ENCODE measurements at regions not wholly inside any gene's neighbourhood (a gene's known extent, or its start where the extent isn't known, plus 50 kb on each side); places are given as distances from the start of the nearest gene placed in this dataset.

GRCh38 chr2:78093436-78093835 is 571.3 kb upstream of the LRRTM4 start:
- H3K4me3 ChIP-seq (ENCODE audit: low read depth in 1 of 3, low read length in 3 of 3), result no peak overlapping the region
- no peaks in the 10 kb centered on the region for H3K27me3 ChIP-seq (ENCODE audit: control insufficient read depth in 4 of 4, insufficient read depth in 4 of 4, low read length in 3 of 4)
- no peaks in the 10 kb centered on the region for H3K36me3 ChIP-seq (ENCODE audit: control insufficient read depth in 4 of 4, insufficient read depth in 3 of 4, low read depth in 1 of 4, low read length in 3 of 4)
- no peak overlapping the region for H3K9ac ChIP-seq (ENCODE audit: low read depth in 1 of 2, low read length in 2 of 2)
- H3K27ac ChIP-seq (ENCODE audit: low read depth in 1 of 2, low read length in 2 of 2), result no peak overlapping the region
- H3K9me3 ChIP-seq (ENCODE audit: control insufficient read depth in 4 of 4, low read length in 3 of 4), result peaks cover 0 to 2% (median 0%) of the 10 kb centered on the region in 4 donors
- DNase-seq (ENCODE audit: low spot score), result no peak
- no peaks in the 10 kb centered on the region for H3K4me1 ChIP-seq (ENCODE audit: control insufficient read depth in 4 of 4, insufficient read depth in 4 of 4, low read length in 3 of 4)
- no peak for TF ChIP-seq RXRA (IDR thresholded peaks at IDR 0.05)
- no peak for TF ChIP-seq YY1 (IDR thresholded peaks at IDR 0.05)
- no peak for TF ChIP-seq ATF3 (IDR thresholded peaks at IDR 0.05)
- TF ChIP-seq SP1 (IDR thresholded peaks at IDR 0.05), result no peak
- no peak for TF ChIP-seq FOXA2 (IDR thresholded peaks at IDR 0.05)
- TF ChIP-seq RAD21 (IDR thresholded peaks at IDR 0.05), result no peak
- no peak for TF ChIP-seq NR2F2 (IDR thresholded peaks at IDR 0.05)
- TF ChIP-seq TAF1 (conservative IDR thresholded peaks at IDR 0.05), result no peak
- TF ChIP-seq JUND (IDR thresholded peaks at IDR 0.05), result no peak
- TF ChIP-seq, protein P1, sequence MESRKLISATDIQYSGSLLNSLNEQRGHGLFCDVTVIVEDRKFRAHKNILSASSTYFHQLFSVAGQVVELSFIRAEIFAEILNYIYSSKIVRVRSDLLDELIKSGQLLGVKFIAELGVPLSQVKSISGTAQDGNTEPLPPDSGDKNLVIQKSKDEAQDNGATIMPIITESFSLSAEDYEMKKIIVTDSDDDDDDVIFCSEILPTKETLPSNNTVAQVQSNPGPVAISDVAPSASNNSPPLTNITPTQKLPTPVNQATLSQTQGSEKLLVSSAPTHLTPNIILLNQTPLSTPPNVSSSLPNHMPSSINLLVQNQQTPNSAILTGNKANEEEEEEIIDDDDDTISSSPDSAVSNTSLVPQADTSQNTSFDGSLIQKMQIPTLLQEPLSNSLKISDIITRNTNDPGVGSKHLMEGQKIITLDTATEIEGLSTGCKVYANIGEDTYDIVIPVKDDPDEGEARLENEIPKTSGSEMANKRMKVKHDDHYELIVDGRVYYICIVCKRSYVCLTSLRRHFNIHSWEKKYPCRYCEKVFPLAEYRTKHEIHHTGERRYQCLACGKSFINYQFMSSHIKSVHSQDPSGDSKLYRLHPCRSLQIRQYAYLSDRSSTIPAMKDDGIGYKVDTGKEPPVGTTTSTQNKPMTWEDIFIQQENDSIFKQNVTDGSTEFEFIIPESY (IDR thresholded peaks at IDR 0.05), result no peak
- TF ChIP-seq EGR1 (IDR thresholded peaks at IDR 0.05; ENCODE audit: low read depth in 2 of 2), result no peak
- no peak for TF ChIP-seq HNF4A (conservative IDR thresholded peaks at IDR 0.05)
- no peak for TF ChIP-seq FOXA1 (IDR thresholded peaks at IDR 0.05)
- no peak for TF ChIP-seq GABPA (IDR thresholded peaks at IDR 0.05 in 1 of 2, conservative IDR thresholded peaks at IDR 0.05 in 1 of 2)
- TF ChIP-seq, protein P2, sequence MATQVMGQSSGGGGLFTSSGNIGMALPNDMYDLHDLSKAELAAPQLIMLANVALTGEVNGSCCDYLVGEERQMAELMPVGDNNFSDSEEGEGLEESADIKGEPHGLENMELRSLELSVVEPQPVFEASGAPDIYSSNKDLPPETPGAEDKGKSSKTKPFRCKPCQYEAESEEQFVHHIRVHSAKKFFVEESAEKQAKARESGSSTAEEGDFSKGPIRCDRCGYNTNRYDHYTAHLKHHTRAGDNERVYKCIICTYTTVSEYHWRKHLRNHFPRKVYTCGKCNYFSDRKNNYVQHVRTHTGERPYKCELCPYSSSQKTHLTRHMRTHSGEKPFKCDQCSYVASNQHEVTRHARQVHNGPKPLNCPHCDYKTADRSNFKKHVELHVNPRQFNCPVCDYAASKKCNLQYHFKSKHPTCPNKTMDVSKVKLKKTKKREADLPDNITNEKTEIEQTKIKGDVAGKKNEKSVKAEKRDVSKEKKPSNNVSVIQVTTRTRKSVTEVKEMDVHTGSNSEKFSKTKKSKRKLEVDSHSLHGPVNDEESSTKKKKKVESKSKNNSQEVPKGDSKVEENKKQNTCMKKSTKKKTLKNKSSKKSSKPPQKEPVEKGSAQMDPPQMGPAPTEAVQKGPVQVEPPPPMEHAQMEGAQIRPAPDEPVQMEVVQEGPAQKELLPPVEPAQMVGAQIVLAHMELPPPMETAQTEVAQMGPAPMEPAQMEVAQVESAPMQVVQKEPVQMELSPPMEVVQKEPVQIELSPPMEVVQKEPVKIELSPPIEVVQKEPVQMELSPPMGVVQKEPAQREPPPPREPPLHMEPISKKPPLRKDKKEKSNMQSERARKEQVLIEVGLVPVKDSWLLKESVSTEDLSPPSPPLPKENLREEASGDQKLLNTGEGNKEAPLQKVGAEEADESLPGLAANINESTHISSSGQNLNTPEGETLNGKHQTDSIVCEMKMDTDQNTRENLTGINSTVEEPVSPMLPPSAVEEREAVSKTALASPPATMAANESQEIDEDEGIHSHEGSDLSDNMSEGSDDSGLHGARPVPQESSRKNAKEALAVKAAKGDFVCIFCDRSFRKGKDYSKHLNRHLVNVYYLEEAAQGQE (IDR thresholded peaks at IDR 0.05), result no peak
- no peak for TF ChIP-seq HNF4G (IDR thresholded peaks at IDR 0.05)

- TF ChIP-seq HNF4A (conservative IDR thresholded peaks at IDR 0.05) (peak; percentile 77 to 90), FOXA2 (IDR thresholded peaks at IDR 0.05) (peak; percentile 24), MAX (IDR thresholded peaks at IDR 0.05) (peak; percentile 22), ATF3 (IDR thresholded peaks at IDR 0.05) (no peak), EGR1 (IDR thresholded peaks at IDR 0.05; ENCODE audit: low read depth in 2 of 2) (no peak), FOXA1 (IDR thresholded peaks at IDR 0.05) (no peak), JUND (IDR thresholded peaks at IDR 0.05) (peak in 1 of 2 donors; percentile 71), TAF1 (conservative IDR thresholded peaks at IDR 0.05) (no peak), NR2F2 (IDR thresholded peaks at IDR 0.05) (no peak), SP1 (IDR thresholded peaks at IDR 0.05) (no peak), RXRA (IDR thresholded peaks at IDR 0.05) (peak; percentile 13 to 81), RAD21 (IDR thresholded peaks at IDR 0.05) (peak; percentile 4 to 22), HNF4G (IDR thresholded peaks at IDR 0.05) (no peak), YY1 (IDR thresholded peaks at IDR 0.05) (peak; percentile 46)
- TF ChIP-seq, protein P1 (IDR thresholded peaks at IDR 0.05), result peak; percentile 22
- no peak overlapping the region for H3K4me3 ChIP-seq (ENCODE audit: low read depth in 1 of 3, low read length in 3 of 3)
- no peaks in the 10 kb centered on the region for H3K27me3 ChIP-seq (ENCODE audit: control insufficient read depth in 4 of 4, insufficient read depth in 4 of 4, low read length in 3 of 4)
- H3K36me3 ChIP-seq (ENCODE audit: control insufficient read depth in 4 of 4, insufficient read depth in 3 of 4, low read depth in 1 of 4, low read length in 3 of 4), result no peaks in the 10 kb centered on the region
- H3K9ac ChIP-seq (ENCODE audit: low read depth in 1 of 2, low read length in 2 of 2), result no peak overlapping the region
- no peak overlapping the region for H3K27ac ChIP-seq (ENCODE audit: low read depth in 1 of 2, low read length in 2 of 2)
- H3K9me3 ChIP-seq (ENCODE audit: control insufficient read depth in 4 of 4, low read length in 3 of 4), result peaks cover 0 to 10% (median 0%) of the 10 kb centered on the region in 4 donors
- H3K4me1 ChIP-seq (ENCODE audit: control insufficient read depth in 4 of 4, insufficient read depth in 4 of 4, low read length in 3 of 4), result peaks cover 2 to 26% (median 18%) of the 10 kb centered on the region in 4 donors
- 30% methylated on average over 3 of the region's 3 CpGs for WGBS
- DNase-seq (ENCODE audit: low spot score), result no peak
Observed at GRCh38 chr2:78109272-78109671, 587.1 kb upstream of the LRRTM4 start.
